Stimulated activated CD8-positive, alpha-beta memory T cell treated with anti-CD3 and anti-CD28 coated beads, Interleukin-12 subunit alpha, Interleukin-12 subunit beta, amount 100 ng/mL, for 1 hour (primary cell): ENCODE measurements at regions not wholly inside any gene's neighbourhood (a gene's known extent, or its start where the extent isn't known, plus 50 kb on each side); places are given as distances from the start of the nearest gene placed in this dataset.

Experiments
- DNase-seq: peaks from one replicate; pipeline ENCODE4 v3.0.0-alpha.2; 2020; ENCODE audit warnings: low read depth

DNA sequence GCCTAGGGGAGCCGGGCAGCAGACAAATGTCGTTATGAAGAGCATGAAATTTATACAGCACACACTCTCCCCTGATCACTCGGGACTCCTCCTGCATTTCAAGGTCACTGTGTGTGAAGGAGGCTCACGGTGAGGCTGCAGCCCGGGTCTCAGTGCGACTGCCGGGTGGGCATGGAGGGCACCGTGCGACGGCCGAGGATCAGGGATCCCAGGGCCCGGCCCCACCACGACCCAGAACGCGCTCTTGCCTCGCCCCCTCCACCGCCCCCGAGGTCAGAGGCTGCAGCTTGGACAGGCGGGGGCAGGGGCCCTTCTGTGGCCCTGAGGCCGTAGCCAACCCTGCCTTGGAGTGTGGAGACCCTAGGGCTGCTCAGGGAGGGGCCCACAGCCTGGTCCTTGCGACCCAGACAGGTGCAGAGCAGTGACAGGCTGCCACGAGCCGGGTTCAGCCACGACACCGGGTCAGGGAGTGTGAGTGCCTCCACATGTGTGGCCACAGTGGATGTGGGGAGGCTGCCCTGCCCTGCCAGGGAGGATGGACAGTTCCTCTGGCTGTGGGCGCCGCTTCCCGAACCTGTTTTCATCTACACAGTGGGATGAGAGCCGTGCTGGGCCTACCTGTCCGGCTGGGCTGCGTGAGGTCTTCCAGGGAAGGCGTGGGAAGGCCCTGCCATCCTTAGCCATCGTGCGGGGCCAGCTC is 89.3 kb upstream of the NKX1-1 start:
- no peak for DNase-seq

DNA sequence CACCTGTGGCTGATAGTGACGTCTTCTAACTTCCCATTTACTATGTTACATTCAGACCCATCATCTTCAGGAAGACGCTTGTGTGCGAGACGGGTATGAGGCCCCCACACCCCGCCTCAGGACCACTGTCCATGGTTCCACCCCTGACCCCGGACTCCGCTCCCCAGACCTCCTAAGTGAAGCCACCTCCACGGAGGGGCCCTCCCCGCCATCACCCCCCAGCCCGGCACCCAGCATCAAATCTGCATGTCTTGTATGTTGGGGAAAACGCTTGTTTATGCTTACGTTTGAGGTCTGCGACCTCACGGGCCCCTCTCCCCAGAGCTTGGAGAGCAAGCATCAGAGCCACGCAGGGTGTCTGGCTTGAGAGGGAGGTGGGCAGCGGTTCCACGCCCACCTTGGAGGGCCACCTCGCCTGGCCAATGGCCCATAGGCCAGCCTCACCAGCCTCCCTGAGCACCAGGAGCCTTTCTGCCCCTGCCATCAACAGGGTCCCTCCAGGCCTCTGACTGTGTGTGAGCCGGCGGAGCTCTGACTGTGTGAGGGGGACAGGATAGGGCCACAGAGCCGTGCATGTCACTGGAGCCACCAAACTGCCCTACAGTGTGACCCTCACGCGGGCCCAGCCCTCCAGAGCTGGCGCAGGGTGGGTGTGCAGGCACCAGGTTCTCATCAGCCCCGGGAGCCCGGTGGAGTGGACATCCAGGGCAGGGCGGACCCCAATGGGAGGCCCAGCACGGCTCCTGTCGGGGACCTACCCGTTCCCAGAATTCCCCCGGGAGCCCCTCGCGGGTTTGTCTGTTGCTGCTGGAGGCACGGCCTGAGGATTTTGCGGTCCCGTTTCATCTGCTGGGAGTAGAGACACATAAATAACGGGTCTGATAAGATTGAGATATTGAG is 88.4 kb upstream of the NKX1-1 start:
- no peak for DNase-seq

DNA sequence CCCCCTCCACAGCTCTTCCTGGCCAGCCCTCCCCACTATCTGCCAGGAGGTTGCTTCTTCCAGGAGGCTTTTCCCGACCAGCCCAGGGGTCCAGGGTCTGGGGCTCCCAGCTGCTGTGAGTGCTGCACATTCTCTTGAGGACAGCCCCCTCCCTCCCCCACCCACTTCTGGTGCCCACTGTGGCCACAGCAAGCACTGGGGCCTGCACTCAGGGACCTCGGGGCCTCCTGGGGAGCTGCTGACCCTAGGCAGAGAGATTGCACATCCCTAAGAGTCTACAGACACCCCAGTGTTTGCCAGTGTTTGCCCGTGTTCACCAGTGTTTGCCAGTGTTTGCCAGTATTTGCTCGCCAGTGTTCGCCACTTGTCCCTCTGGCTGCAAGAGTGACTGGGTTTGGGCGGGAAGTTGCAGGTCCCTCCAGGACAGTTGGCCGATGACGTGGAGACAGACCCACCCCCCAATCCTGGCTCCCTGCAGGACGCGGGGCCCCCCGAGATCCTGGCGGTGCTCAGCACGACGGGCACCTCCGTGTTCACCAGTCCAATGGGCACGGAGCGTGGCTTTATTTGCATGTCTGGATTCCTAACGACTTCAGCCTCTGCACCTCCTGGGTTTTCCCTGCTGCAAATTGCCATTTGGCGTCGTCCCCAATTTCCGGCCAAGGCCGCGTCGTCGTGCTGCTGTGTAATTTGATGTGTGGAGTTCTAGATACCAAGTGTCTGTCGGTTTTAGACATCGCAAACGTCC is 87.5 kb upstream of the NKX1-1 start:
- no peak for DNase-seq

GRCh38 chr4:1492651-1493539 is 86.7 kb upstream of the NKX1-1 start:
- no peak for DNase-seq

GRCh38 chr4:1492142-1492457 is 85.9 kb upstream of the NKX1-1 start:
- DNase-seq = no peak

- no peak for DNase-seq
Measured at GRCh38 chr4:1491328-1492141, 85.3 kb upstream of the NKX1-1 start.

DNA sequence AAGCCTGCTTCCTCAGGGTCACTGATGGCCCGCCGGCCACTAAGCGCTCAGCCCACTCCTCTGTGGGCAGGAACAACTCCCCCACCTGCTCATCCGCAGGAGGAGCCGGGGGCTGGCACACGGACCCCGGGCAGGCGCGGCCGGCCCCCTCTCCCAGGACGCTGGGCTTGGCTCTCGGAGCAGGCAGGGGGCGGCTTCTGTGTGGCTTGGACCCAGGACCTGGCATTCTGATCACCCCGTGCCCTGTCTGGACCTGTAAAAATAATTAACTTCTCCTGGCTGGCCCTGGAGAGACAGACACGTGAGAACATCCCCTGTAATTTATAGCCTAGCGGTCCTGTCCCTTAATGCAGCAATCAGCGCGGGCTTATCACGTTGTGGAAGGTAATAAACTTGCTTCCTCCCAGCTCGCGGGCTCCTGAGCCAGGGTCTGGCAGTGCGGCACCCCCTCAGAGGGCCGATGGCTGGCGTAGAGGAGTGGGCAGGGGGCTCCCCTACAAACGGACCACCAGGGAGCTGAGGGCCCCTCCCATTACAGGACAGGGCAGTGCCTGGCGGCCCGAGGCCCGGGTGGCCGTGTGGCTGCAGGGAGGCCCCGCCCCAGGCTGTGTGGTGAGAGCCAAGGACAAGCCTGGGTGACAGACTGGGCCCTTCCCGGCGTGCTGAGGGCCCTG is 84.5 kb upstream of the NKX1-1 start:
- DNase-seq = no peak

- DNase-seq = no peak
Measured at GRCh38 chr4:1490011-1490653, 83.9 kb upstream of the NKX1-1 start.

DNA sequence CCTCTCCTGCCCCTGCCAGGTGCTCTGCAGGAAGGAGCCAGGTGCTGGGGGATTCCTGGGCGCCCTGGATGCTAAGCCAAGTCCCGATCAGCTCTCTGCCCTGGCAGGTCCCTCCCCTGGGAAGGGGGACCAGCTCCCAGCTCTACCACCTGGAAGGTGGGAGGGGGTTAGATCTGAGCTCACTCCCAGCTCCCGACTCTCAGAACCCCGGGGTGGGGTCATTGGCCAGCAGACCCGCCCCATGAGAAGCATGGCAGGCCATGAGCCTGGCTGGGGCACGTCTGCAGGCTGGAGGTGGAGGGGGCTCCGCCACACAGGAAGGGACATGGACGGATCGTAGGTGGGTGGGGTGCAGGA is 83.4 kb upstream of the NKX1-1 start:
- no peak for DNase-seq

GRCh38 chr4:1488831-1489638 is 82.8 kb upstream of the NKX1-1 start:
- DNase-seq = no peak

DNA sequence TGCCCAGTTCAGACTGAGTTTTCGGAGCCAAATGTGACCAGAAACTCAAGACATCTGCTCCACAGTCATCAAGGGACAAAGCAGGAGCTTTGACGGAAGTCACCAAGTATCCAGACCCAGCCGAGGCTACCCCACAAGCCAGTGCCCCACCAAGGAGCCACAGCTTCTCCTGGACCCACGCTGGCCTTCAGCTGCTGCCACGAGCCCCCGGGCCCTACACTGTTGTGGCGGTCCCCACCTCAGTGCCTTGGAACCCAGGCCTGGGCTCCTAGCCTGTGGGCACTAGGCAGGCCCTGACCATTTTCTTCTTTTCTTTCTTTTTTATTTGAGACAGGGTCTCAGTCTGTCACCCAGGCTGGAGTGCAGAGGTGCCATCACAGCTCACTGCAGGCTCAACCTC is 82.1 kb upstream of the NKX1-1 start:
- no peak for DNase-seq

DNA sequence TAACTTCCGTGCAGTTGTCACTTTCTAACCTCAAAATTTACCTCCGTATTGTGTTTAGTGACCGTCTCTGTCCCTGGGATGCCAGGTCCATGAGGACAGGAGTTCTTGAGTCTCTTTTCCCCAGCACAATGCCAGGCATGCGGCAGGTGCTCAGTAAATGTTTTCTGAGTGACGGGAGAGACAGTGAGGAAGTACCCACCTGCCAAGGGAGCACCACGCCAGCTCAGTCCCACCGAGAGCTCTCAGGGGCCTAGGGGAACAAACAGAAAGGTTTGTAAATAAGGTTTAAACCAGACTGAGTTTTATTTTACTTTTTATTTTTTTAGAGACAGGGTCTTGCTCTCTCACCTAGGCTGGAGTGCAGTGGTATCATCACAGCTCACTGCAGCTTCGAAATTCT is 81.5 kb upstream of the NKX1-1 start:
- no peak for DNase-seq

DNA sequence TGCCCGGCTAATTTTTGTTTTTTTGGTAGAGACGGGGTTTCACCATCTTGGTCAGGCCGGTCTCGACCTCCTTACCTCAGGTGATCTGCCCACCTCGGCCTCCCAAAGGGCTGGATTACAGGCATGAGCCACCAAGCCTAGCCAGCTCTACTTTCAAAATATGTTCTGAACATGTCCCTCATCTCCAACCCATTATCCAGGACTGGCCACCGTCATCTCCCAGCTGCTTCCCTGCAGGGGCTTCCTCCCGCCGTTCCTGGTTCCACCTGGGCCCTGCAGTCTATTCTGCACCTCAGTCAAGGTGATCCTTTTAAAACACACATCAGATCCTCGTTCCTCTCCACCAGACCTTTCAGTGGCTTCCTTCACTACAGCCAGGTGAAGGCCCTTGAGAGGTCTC is 80.9 kb upstream of the NKX1-1 start:
- no peak for DNase-seq

- no peak for DNase-seq
Measured at GRCh38 chr4:1485280-1485679, 79.0 kb upstream of the NKX1-1 start.

GRCh38 chr4:1480720-1481119 is 74.5 kb upstream of the NKX1-1 start:
- no peak for DNase-seq

- no peak for DNase-seq
Measured at GRCh38 chr4:1479454-1479853, 73.2 kb upstream of the NKX1-1 start.

DNA sequence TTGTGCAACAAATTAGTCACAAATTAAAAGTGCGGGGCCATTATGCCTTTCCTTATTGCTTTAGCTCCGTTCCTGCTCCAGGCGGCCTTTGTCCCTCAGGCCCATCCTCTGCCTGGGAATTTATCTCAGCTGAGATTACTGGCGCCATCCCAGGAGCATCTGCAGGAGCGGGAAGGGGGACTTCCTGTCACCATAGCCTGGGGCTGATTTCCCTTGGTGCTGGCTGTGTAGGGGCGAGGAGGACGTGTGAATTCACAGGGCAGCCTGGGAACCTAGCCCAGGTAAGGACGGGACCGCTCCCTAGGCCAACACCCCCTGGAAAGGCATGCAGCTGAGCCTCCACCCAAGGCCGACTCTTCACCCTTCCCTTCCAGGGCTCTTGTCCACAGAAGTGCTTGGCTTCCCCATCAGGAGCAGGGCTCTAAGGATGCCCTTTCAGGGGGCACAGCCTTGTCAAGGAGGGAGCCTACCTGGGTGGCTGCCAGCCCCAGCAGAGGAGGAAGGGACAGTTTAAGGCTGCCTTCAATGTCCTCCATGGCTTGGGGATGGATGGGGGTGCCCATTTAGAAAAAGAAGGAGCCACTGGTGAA is 72.6 kb upstream of the NKX1-1 start:
- DNase-seq = no peak

DNA sequence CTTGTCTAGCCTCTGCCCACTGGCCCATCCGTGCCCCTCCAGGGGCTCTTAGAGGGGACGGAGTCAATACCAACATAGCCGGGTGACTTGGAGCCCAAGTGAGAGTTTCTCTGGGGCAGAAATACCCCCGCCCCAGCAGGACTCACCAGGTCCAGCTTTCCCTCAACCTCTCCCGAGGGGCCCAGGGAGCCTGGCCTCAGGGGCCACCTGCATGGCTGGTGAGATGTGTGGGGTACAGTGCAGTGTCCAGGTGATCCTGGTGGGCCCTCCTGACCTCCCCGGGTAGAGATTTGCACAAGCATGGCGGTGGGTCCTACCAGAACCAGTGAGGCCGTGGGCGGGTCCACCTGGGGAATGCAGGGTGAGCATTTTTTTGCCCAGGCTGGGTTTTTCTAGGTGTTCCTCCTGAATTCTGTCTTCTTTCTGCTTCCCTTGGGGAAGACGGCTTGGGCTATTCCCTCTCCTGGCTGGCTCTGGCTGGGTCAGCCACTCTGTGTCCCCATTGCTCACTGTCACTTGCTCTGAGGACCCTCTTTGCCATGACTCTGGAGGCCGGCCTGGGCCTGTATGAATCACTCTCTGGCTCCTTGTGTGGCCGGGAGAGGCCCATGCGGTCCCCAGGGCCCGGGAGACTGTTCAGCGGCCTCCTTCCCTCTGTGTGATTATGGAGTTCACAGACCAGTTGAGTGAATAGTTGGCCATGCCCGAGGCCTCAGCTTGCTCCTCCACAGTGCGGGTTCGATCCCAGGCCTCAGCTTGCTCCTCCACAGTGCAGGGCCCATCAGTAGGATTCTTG is 71.0 kb upstream of the NKX1-1 start:
- no peak for DNase-seq
